ENCODE measurements at regions not wholly inside any gene's neighbourhood (a gene's known extent, or its start where the extent isn't known, plus 50 kb on each side); places are given as distances from the start of the nearest gene placed in this dataset.

GRCh38 chr9:107732781-107733522, 243.4 kb upstream of the KLF4 start:
- TF ChIP-seq CTCF (IDR thresholded peaks at IDR 0.05), result no peak
- TF ChIP-seq POLR2A (IDR thresholded peaks at IDR 0.05), result no peak
- TF ChIP-seq EP300 (IDR thresholded peaks at IDR 0.05), result peak; percentile 8
